ENCODE measurements at regions not wholly inside any gene's neighbourhood (a gene's known extent, or its start where the extent isn't known, plus 50 kb on each side); places are given as distances from the start of the nearest gene placed in this dataset.

- Histone ChIP-seq H3K27ac (ENCODE audit: insufficient read depth, low read length, poor library complexity, severe bottlenecking) (no peak overlapping the region), H3K4me3 (ENCODE audit: insufficient read depth, low read depth, low read length, poor library complexity, severe bottlenecking) (no peak overlapping the region)
- no peak for DNase-seq
These were observed 120.0 kb upstream of the SLC38A2 start for GRCh38 chr12:46492471-46493085.

DNA sequence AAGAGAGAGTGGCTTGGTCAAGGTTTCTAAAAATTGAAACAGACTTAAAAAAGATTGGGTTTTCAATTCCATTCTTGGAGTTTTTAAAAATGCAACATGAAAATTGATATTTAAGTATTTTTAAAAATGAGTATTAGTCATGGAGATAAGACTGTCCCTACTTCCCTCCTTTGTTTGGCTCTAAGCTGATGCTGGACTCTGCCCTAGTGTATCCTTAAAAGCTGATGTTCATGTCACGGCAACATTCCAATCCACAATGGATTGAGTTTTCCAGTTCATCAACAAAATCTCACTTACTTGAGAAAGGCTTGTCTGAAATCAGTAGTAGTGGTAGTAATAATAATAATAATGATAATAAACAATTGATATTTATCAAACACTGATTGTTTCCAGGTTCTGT lies 119.0 kb upstream of the SLC38A2 start:
- DNase-seq: no peak
- no peak overlapping the region for H3K4me3 ChIP-seq (ENCODE audit: insufficient read depth, low read depth, low read length, poor library complexity, severe bottlenecking)
- no peaks in the 10 kb centered on the region for H3K27me3 ChIP-seq (replicated peaks; ENCODE audit: control insufficient read depth, insufficient read depth, low read length, poor library complexity, severe bottlenecking)
- H3K9me3 ChIP-seq (ENCODE audit: control insufficient read depth, low read length): no peaks in the 10 kb centered on the region
- H3K27ac ChIP-seq (ENCODE audit: insufficient read depth, low read length, poor library complexity, severe bottlenecking): no peak overlapping the region
- H3K36me3 ChIP-seq (ENCODE audit: control insufficient read depth, insufficient read depth, low read length): no peaks in the 10 kb centered on the region
- H3K4me1 ChIP-seq (ENCODE audit: control insufficient read depth, insufficient read depth, low read length, poor library complexity, severe bottlenecking): no peaks in the 10 kb centered on the region

More at GRCh38 chr12:46492471-46493085, 120.0 kb upstream of the SLC38A2 start:
- Histone ChIP-seq H3K36me3 (ENCODE audit: control insufficient read depth, insufficient read depth, low read length) (no peaks in the 10 kb centered on the region), H3K4me1 (ENCODE audit: control insufficient read depth, insufficient read depth, low read length, poor library complexity, severe bottlenecking) (no peaks in the 10 kb centered on the region), H3K9me3 (ENCODE audit: control insufficient read depth, low read length) (no peaks in the 10 kb centered on the region), H3K27me3 (replicated peaks; ENCODE audit: control insufficient read depth, insufficient read depth, low read length, poor library complexity, severe bottlenecking) (no peaks in the 10 kb centered on the region)

DNA sequence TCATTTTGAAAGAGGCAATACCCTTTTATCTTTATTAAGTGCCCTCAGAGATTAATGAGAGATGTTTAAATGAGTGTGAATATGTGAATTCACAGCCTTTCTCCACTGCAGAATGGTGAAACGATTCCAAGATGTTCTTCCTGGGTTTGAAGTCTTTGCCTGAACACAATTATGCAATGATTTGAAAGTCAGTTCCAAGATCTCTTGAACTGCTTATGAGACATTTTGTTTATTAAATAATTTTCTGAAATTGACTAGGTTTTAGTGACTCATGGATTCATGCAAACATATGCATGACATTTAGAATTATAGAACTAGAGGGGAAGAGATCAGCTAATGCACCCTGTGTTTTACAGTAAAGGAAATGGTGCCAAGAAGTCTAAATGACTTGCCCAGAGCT lies 118.1 kb upstream of the SLC38A2 start:
- Histone ChIP-seq H3K27me3 (replicated peaks; ENCODE audit: control insufficient read depth, insufficient read depth, low read length, poor library complexity, severe bottlenecking) (no peaks in the 10 kb centered on the region), H3K4me3 (ENCODE audit: insufficient read depth, low read depth, low read length, poor library complexity, severe bottlenecking) (no peak overlapping the region), H3K27ac (ENCODE audit: insufficient read depth, low read length, poor library complexity, severe bottlenecking) (no peak overlapping the region), H3K36me3 (ENCODE audit: control insufficient read depth, insufficient read depth, low read length) (no peaks in the 10 kb centered on the region), H3K9me3 (ENCODE audit: control insufficient read depth, low read length) (no peaks in the 10 kb centered on the region), H3K4me1 (ENCODE audit: control insufficient read depth, insufficient read depth, low read length, poor library complexity, severe bottlenecking) (no peaks in the 10 kb centered on the region)
- DNase-seq: no peak

DNA sequence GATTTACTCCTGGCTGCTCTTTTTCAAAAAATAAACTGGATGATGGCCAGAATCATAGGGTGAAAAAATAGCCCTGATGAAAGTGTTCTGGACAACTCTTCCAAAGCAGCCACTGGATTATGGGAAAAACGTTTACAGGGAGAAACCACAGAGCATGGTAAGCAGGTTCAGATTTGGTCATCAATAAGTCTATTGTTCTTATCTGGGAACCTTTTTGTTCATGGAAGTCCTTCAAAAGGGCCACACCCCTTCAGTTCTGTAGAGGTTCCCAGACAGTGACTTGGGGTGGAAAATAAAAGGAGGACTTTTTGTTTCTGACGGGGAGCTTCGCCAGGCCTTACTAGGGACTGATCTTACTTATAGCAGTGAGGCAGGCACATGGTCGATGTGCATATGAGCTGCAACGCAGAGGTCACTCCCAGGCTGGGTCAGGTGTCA lies 117.4 kb upstream of the SLC38A2 start:
- Histone ChIP-seq H3K4me3 (ENCODE audit: insufficient read depth, low read depth, low read length, poor library complexity, severe bottlenecking) (no peak overlapping the region), H3K9me3 (ENCODE audit: control insufficient read depth, low read length) (no peaks in the 10 kb centered on the region), H3K27me3 (replicated peaks; ENCODE audit: control insufficient read depth, insufficient read depth, low read length, poor library complexity, severe bottlenecking) (no peaks in the 10 kb centered on the region), H3K4me1 (ENCODE audit: control insufficient read depth, insufficient read depth, low read length, poor library complexity, severe bottlenecking) (no peaks in the 10 kb centered on the region), H3K36me3 (ENCODE audit: control insufficient read depth, insufficient read depth, low read length) (no peaks in the 10 kb centered on the region), H3K27ac (ENCODE audit: insufficient read depth, low read length, poor library complexity, severe bottlenecking) (no peak overlapping the region)
- no peak for DNase-seq

GRCh38 chr12:46487567-46488131 lies 115.1 kb upstream of the SLC38A2 start:
- Histone ChIP-seq H3K9me3 (ENCODE audit: control insufficient read depth, low read length) (no peaks in the 10 kb centered on the region), H3K27me3 (replicated peaks; ENCODE audit: control insufficient read depth, insufficient read depth, low read length, poor library complexity, severe bottlenecking) (no peaks in the 10 kb centered on the region), H3K27ac (ENCODE audit: insufficient read depth, low read length, poor library complexity, severe bottlenecking) (no peak overlapping the region), H3K36me3 (ENCODE audit: control insufficient read depth, insufficient read depth, low read length) (no peaks in the 10 kb centered on the region), H3K4me3 (ENCODE audit: insufficient read depth, low read depth, low read length, poor library complexity, severe bottlenecking) (no peak overlapping the region), H3K4me1 (ENCODE audit: control insufficient read depth, insufficient read depth, low read length, poor library complexity, severe bottlenecking) (no peaks in the 10 kb centered on the region)
- DNase-seq: no peak

DNA sequence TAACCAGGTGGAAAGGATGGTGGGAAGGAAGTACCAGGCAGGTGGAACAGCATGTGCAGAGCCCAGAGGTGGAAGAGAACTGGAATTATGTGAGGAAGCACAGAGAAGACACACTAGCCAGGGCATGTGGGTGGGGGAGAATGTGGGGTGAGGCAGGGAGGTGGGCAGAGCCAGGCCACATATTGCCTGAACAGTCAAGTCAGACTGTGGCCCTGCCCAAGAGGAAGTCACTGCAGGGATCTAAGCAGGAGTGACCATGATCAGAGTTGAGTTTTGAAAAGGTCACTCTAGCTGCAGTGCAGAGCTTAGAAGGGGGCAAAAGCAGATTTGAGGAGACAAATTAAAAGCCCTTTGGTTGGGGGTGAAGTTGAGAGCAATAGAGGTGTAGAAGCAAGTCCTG lies 114.0 kb upstream of the SLC38A2 start:
- no peak overlapping the region for H3K4me3 ChIP-seq (ENCODE audit: insufficient read depth, low read depth, low read length, poor library complexity, severe bottlenecking)
- DNase-seq: no peak
- no peaks in the 10 kb centered on the region for H3K27me3 ChIP-seq (replicated peaks; ENCODE audit: control insufficient read depth, insufficient read depth, low read length, poor library complexity, severe bottlenecking)
- no peak overlapping the region for H3K27ac ChIP-seq (ENCODE audit: insufficient read depth, low read length, poor library complexity, severe bottlenecking)
- H3K36me3 ChIP-seq (ENCODE audit: control insufficient read depth, insufficient read depth, low read length): no peaks in the 10 kb centered on the region
- no peaks in the 10 kb centered on the region for H3K4me1 ChIP-seq (ENCODE audit: control insufficient read depth, insufficient read depth, low read length, poor library complexity, severe bottlenecking)
- H3K9me3 ChIP-seq (ENCODE audit: control insufficient read depth, low read length): no peaks in the 10 kb centered on the region

- H3K4me1 ChIP-seq (ENCODE audit: control insufficient read depth, insufficient read depth, low read length, poor library complexity, severe bottlenecking): no peaks in the 10 kb centered on the region
- H3K36me3 ChIP-seq (ENCODE audit: control insufficient read depth, insufficient read depth, low read length): no peaks in the 10 kb centered on the region
- H3K27ac ChIP-seq (ENCODE audit: insufficient read depth, low read length, poor library complexity, severe bottlenecking): no peak overlapping the region
- H3K9me3 ChIP-seq (ENCODE audit: control insufficient read depth, low read length): no peaks in the 10 kb centered on the region
- H3K4me3 ChIP-seq (ENCODE audit: insufficient read depth, low read depth, low read length, poor library complexity, severe bottlenecking): no peak overlapping the region
- H3K27me3 ChIP-seq (replicated peaks; ENCODE audit: control insufficient read depth, insufficient read depth, low read length, poor library complexity, severe bottlenecking): no peaks in the 10 kb centered on the region
- no peak for DNase-seq
These were observed 113.3 kb upstream of the SLC38A2 start for GRCh38 chr12:46485853-46486252.

DNA sequence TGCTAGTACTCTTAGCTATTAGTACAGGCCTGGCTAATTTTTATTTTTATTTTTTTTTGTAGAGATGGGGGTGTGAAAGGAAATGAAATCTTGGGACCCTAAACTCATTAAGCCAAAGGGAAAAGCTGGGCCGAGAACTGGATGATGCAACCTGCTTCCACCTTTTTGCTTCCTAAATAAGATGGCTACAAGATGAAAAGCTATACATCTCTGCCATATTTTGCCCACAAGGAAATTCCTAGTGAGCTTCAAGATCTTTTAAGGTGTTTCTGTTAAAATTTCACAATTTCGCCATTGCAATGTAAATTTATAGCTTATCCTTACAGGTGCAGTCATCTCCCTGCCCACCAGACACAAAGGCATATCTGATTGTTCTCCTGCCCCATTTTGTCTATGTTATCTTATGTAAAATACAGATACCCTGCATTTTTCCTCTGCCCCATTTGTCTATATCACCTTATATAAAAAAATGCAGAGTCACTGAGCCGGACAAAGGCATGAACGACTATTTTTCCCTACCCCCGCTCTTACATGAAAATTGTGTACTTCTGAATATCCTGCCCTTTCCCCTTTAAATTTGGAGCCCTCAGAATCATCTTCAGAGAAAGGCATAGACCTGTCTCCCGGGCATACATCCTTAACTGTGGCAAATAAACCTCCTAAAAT lies 112.0 kb upstream of the SLC38A2 start:
- no peak overlapping the region for H3K27ac ChIP-seq (ENCODE audit: insufficient read depth, low read length, poor library complexity, severe bottlenecking)
- H3K9me3 ChIP-seq (ENCODE audit: control insufficient read depth, low read length): no peaks in the 10 kb centered on the region
- H3K27me3 ChIP-seq (replicated peaks; ENCODE audit: control insufficient read depth, insufficient read depth, low read length, poor library complexity, severe bottlenecking): no peaks in the 10 kb centered on the region
- H3K36me3 ChIP-seq (ENCODE audit: control insufficient read depth, insufficient read depth, low read length): no peaks in the 10 kb centered on the region
- no peak for DNase-seq
- H3K4me3 ChIP-seq (ENCODE audit: insufficient read depth, low read depth, low read length, poor library complexity, severe bottlenecking): no peak overlapping the region
- no peaks in the 10 kb centered on the region for H3K4me1 ChIP-seq (ENCODE audit: control insufficient read depth, insufficient read depth, low read length, poor library complexity, severe bottlenecking)

GRCh38 chr12:46483572-46484395 lies 111.2 kb upstream of the SLC38A2 start:
- H3K36me3 ChIP-seq (ENCODE audit: control insufficient read depth, insufficient read depth, low read length): no peaks in the 10 kb centered on the region
- no peak for DNase-seq
- no peaks in the 10 kb centered on the region for H3K27me3 ChIP-seq (replicated peaks; ENCODE audit: control insufficient read depth, insufficient read depth, low read length, poor library complexity, severe bottlenecking)
- H3K27ac ChIP-seq (ENCODE audit: insufficient read depth, low read length, poor library complexity, severe bottlenecking): no peak overlapping the region
- H3K9me3 ChIP-seq (ENCODE audit: control insufficient read depth, low read length): no peaks in the 10 kb centered on the region
- no peaks in the 10 kb centered on the region for H3K4me1 ChIP-seq (ENCODE audit: control insufficient read depth, insufficient read depth, low read length, poor library complexity, severe bottlenecking)
- H3K4me3 ChIP-seq (ENCODE audit: insufficient read depth, low read depth, low read length, poor library complexity, severe bottlenecking): no peak overlapping the region

- DNase-seq: no peak
- no peaks in the 10 kb centered on the region for H3K27me3 ChIP-seq (replicated peaks; ENCODE audit: control insufficient read depth, insufficient read depth, low read length, poor library complexity, severe bottlenecking)
- H3K4me3 ChIP-seq (ENCODE audit: insufficient read depth, low read depth, low read length, poor library complexity, severe bottlenecking): no peak overlapping the region
- H3K9me3 ChIP-seq (ENCODE audit: control insufficient read depth, low read length): no peaks in the 10 kb centered on the region
- H3K27ac ChIP-seq (ENCODE audit: insufficient read depth, low read length, poor library complexity, severe bottlenecking): no peak overlapping the region
- no peaks in the 10 kb centered on the region for H3K36me3 ChIP-seq (ENCODE audit: control insufficient read depth, insufficient read depth, low read length)
- no peaks in the 10 kb centered on the region for H3K4me1 ChIP-seq (ENCODE audit: control insufficient read depth, insufficient read depth, low read length, poor library complexity, severe bottlenecking)
These were observed 108.2 kb upstream of the SLC38A2 start for GRCh38 chr12:46480724-46481123.
